Activated naive CD8-positive, alpha-beta T cell (primary cell): ENCODE measurements at regions not wholly inside any gene's neighbourhood (a gene's known extent, or its start where the extent isn't known, plus 50 kb on each side); places are given as distances from the start of the nearest gene placed in this dataset.
"Not testable (repeated sequence)": the region's sequence is repeated elsewhere in the genome, so short reads cannot be mapped to it uniquely, and the experiment has no call there.

Experiments
- H3K27ac Mint-ChIP-seq: one replicate; pipeline ENCODE4 v1.8.0; 2021; ENCODE audit warnings: mixed read lengths
- H3K27me3 Mint-ChIP-seq: one replicate; pipeline ENCODE4 v1.8.0; 2021; ENCODE audit warnings: mixed read lengths
- H3K36me3 Mint-ChIP-seq: one replicate; pipeline ENCODE4 v1.8.0; 2021; ENCODE audit warnings: mixed read lengths
- H3K4me1 Mint-ChIP-seq: one replicate; pipeline ENCODE4 v1.8.0; 2021; ENCODE audit warnings: low read depth, mixed read lengths
- H3K4me3 Mint-ChIP-seq: one replicate; pipeline ENCODE4 v1.8.0; 2021; ENCODE audit warnings: mild to moderate bottlenecking, mixed read lengths
- H3K9me3 Mint-ChIP-seq: one replicate; pipeline ENCODE4 v1.8.0; 2021; ENCODE audit warnings: low read depth, mixed read lengths

- no peak overlapping the region for H3K27ac Mint-ChIP-seq
- no peak overlapping the region for H3K4me3 Mint-ChIP-seq
- peaks cover 11% of the 10 kb centered on the region for H3K4me1 Mint-ChIP-seq
- peaks cover 2% of the 10 kb centered on the region for H3K36me3 Mint-ChIP-seq
- peaks cover 2% of the 10 kb centered on the region for H3K27me3 Mint-ChIP-seq
- peaks cover 6% of the 10 kb centered on the region for H3K9me3 Mint-ChIP-seq
These were observed 106.3 kb downstream of the HNRNPD start for GRCh38 chr4:82267506-82267905.

- Mint-ChIP-seq H3K4me3 (no peak overlapping the region), H3K27ac (no peak overlapping the region)
These were observed 107.4 kb downstream of the HNRNPD start for GRCh38 chr4:82266345-82266744.

GRCh38 chr4:82261084-82261483 lies 112.7 kb downstream of the HNRNPD start:
- Mint-ChIP-seq H3K4me3 (no peak overlapping the region), H3K36me3 (peaks cover 2% of the 10 kb centered on the region), H3K4me1 (no peaks in the 10 kb centered on the region), H3K9me3 (peaks cover 6% of the 10 kb centered on the region), H3K27ac (no peak overlapping the region), H3K27me3 (peaks cover 2% of the 10 kb centered on the region)

More at GRCh38 chr4:82266345-82266744, 107.4 kb downstream of the HNRNPD start:
- Mint-ChIP-seq H3K9me3 (peaks cover 6% of the 10 kb centered on the region), H3K36me3 (peaks cover 2% of the 10 kb centered on the region), H3K27me3 (peaks cover 2% of the 10 kb centered on the region), H3K4me1 (peaks cover 11% of the 10 kb centered on the region)

- Mint-ChIP-seq H3K36me3 (peaks cover 2% of the 10 kb centered on the region), H3K27me3 (peaks cover 2% of the 10 kb centered on the region), H3K4me1 (no peaks in the 10 kb centered on the region), H3K9me3 (peaks cover 6% of the 10 kb centered on the region), H3K4me3 (no peak overlapping the region), H3K27ac (no peak overlapping the region)
These were observed 113.2 kb downstream of the HNRNPD start for GRCh38 chr4:82260632-82261031.

- H3K4me3 Mint-ChIP-seq: no peak overlapping the region
- H3K27me3 Mint-ChIP-seq: no peaks in the 10 kb centered on the region
- H3K27ac Mint-ChIP-seq: no peak overlapping the region
- H3K9me3 Mint-ChIP-seq: no peaks in the 10 kb centered on the region
- H3K36me3 Mint-ChIP-seq: no peaks in the 10 kb centered on the region
- H3K4me1 Mint-ChIP-seq: no peaks in the 10 kb centered on the region
These were observed 117.1 kb downstream of the HNRNPD start for GRCh38 chr4:82256718-82257117.

GRCh38 chr4:82255657-82256056 lies 118.1 kb downstream of the HNRNPD start:
- Mint-ChIP-seq H3K9me3 (no peaks in the 10 kb centered on the region), H3K4me1 (no peaks in the 10 kb centered on the region), H3K36me3 (peaks cover 3% of the 10 kb centered on the region), H3K27ac (no peak overlapping the region), H3K4me3 (no peak overlapping the region), H3K27me3 (no peaks in the 10 kb centered on the region)

- no peak overlapping the region for H3K4me3 Mint-ChIP-seq
- H3K27ac Mint-ChIP-seq: no peak overlapping the region
- no peaks in the 10 kb centered on the region for H3K27me3 Mint-ChIP-seq
- H3K4me1 Mint-ChIP-seq: no peaks in the 10 kb centered on the region
- no peaks in the 10 kb centered on the region for H3K9me3 Mint-ChIP-seq
- H3K36me3 Mint-ChIP-seq: peaks cover 3% of the 10 kb centered on the region
These were observed 124.7 kb downstream of the HNRNPD start for GRCh38 chr4:82248903-82249632.

- Mint-ChIP-seq H3K4me3 (no peak overlapping the region), H3K9me3 (no peaks in the 10 kb centered on the region), H3K36me3 (peaks cover 3% of the 10 kb centered on the region), H3K4me1 (no peaks in the 10 kb centered on the region), H3K27ac (no peak overlapping the region), H3K27me3 (no peaks in the 10 kb centered on the region)
These were observed 126.2 kb downstream of the HNRNPD start for GRCh38 chr4:82247629-82248028.

GRCh38 chr4:82247171-82247570 lies 126.6 kb downstream of the HNRNPD start:
- Mint-ChIP-seq H3K4me1 (no peaks in the 10 kb centered on the region), H3K27ac (no peak overlapping the region), H3K4me3 (no peak overlapping the region), H3K36me3 (peaks cover 3% of the 10 kb centered on the region), H3K9me3 (no peaks in the 10 kb centered on the region), H3K27me3 (no peaks in the 10 kb centered on the region)

- Mint-ChIP-seq H3K36me3 (peaks cover under 1% of the 10 kb centered on the region), H3K27me3 (peaks cover 1% of the 10 kb centered on the region), H3K9me3 (peaks cover 1% of the 10 kb centered on the region), H3K27ac (no peak overlapping the region), H3K4me1 (no peaks in the 10 kb centered on the region), H3K4me3 (no peak overlapping the region)
These were observed 132.3 kb downstream of the HNRNPD start for GRCh38 chr4:82241534-82241933.

- Mint-ChIP-seq H3K4me3 (no peak overlapping the region), H3K27ac (no peak overlapping the region), H3K9me3 (peaks cover 3% of the 10 kb centered on the region), H3K27me3 (peaks cover 6% of the 10 kb centered on the region), H3K36me3 (peaks cover 2% of the 10 kb centered on the region), H3K4me1 (no peaks in the 10 kb centered on the region)
These were observed 133.4 kb downstream of the HNRNPD start for GRCh38 chr4:82240410-82240809.

GRCh38 chr4:82237142-82237541 lies 136.6 kb downstream of the HNRNPD start:
- H3K27me3 Mint-ChIP-seq, H3K4me3 Mint-ChIP-seq, H3K27ac Mint-ChIP-seq, H3K36me3 Mint-ChIP-seq, H3K4me1 Mint-ChIP-seq, H3K9me3 Mint-ChIP-seq: not testable (repeated sequence)

- Mint-ChIP-seq H3K4me3 (no peak overlapping the region), H3K4me1 (no peaks in the 10 kb centered on the region), H3K27me3 (peaks cover 11% of the 10 kb centered on the region), H3K36me3 (peaks cover 4% of the 10 kb centered on the region), H3K27ac (no peak overlapping the region), H3K9me3 (peaks cover 3% of the 10 kb centered on the region)
These were observed 138.4 kb downstream of the HNRNPD start for GRCh38 chr4:82235346-82235745.

- Mint-ChIP-seq H3K4me3 (no peak overlapping the region), H3K27ac (no peak overlapping the region), H3K9me3 (peaks cover 3% of the 10 kb centered on the region), H3K27me3 (peaks cover 17% of the 10 kb centered on the region), H3K4me1 (no peaks in the 10 kb centered on the region), H3K36me3 (peaks cover 4% of the 10 kb centered on the region)
These were observed 140.9 kb downstream of the HNRNPD start for GRCh38 chr4:82232891-82233290.

- H3K9me3 Mint-ChIP-seq: peaks cover 3% of the 10 kb centered on the region
- no peaks in the 10 kb centered on the region for H3K4me1 Mint-ChIP-seq
- H3K4me3 Mint-ChIP-seq: no peak overlapping the region
- no peak overlapping the region for H3K27ac Mint-ChIP-seq
- peaks cover 17% of the 10 kb centered on the region for H3K27me3 Mint-ChIP-seq
- peaks cover 4% of the 10 kb centered on the region for H3K36me3 Mint-ChIP-seq
These were observed 142.0 kb downstream of the HNRNPD start for GRCh38 chr4:82231806-82232205.

GRCh38 chr4:82230306-82230705 lies 143.5 kb downstream of the HNRNPD start:
- Mint-ChIP-seq H3K27me3 (peaks cover 11% of the 10 kb centered on the region), H3K4me1 (no peaks in the 10 kb centered on the region), H3K36me3 (peaks cover 2% of the 10 kb centered on the region), H3K9me3 (no peaks in the 10 kb centered on the region), H3K4me3 (no peak overlapping the region), H3K27ac (no peak overlapping the region)
